ELR (cell line): ENCODE measurements at regions not wholly inside any gene's neighbourhood (a gene's known extent, or its start where the extent isn't known, plus 50 kb on each side); places are given as distances from the start of the nearest gene placed in this dataset.
"Not testable (repeated sequence)": the region's sequence is repeated elsewhere in the genome, so short reads cannot be mapped to it uniquely, and the experiment has no call there.

Experiments
- DNase-seq: peaks from one replicate; pipeline ENCODE4 v3.0.0-alpha.2; 2015; ENCODE audit warnings: low read depth

GRCh38 chr2:116922414-116922813 lies 892.1 kb upstream of the DDX18 start:
- no peak for DNase-seq

- no peak for DNase-seq
These were observed 890.0 kb upstream of the DDX18 start for GRCh38 chr2:116924509-116924908.

GRCh38 chr2:116935097-116935814 lies 879.2 kb upstream of the DDX18 start:
- DNase-seq: no peak

GRCh38 chr2:116948258-116948657 lies 866.2 kb upstream of the DDX18 start:
- DNase-seq: no peak

- DNase-seq: no peak
These were observed 865.2 kb upstream of the DDX18 start for GRCh38 chr2:116949249-116949648.

GRCh38 chr2:116952254-116952653 lies 862.2 kb upstream of the DDX18 start:
- DNase-seq: no peak

- no peak for DNase-seq
These were observed 858.8 kb upstream of the DDX18 start for GRCh38 chr2:116955646-116956045.

GRCh38 chr2:116975608-116976007 lies 838.9 kb upstream of the DDX18 start:
- DNase-seq: no peak

GRCh38 chr2:116979916-116980764 lies 834.4 kb upstream of the DDX18 start:
- no peak for DNase-seq

GRCh38 chr2:116987447-116987846 lies 827.0 kb upstream of the DDX18 start:
- no peak for DNase-seq

- DNase-seq: no peak
These were observed 826.2 kb upstream of the DDX18 start for GRCh38 chr2:116988303-116988702.

GRCh38 chr2:117019357-117019756 lies 795.1 kb upstream of the DDX18 start:
- no peak for DNase-seq

- DNase-seq: no peak
These were observed 786.8 kb upstream of the DDX18 start for GRCh38 chr2:117027646-117028045.

- DNase-seq: not testable (repeated sequence)
These were observed 785.8 kb upstream of the DDX18 start for GRCh38 chr2:117028708-117029107.

- DNase-seq: no peak
These were observed 758.8 kb upstream of the DDX18 start for GRCh38 chr2:117055499-117056375.

GRCh38 chr2:117056376-117056748 lies 758.1 kb upstream of the DDX18 start:
- no peak for DNase-seq

- no peak for DNase-seq
These were observed 757.5 kb upstream of the DDX18 start for GRCh38 chr2:117057016-117057415.

GRCh38 chr2:117058366-117058765 lies 756.1 kb upstream of the DDX18 start:
- no peak for DNase-seq

- no peak for DNase-seq
These were observed 750.5 kb upstream of the DDX18 start for GRCh38 chr2:117064021-117064420.

- DNase-seq: no peak
These were observed 748.6 kb upstream of the DDX18 start for GRCh38 chr2:117065912-117066311.

GRCh38 chr2:117067900-117068299 lies 746.6 kb upstream of the DDX18 start:
- no peak for DNase-seq

- DNase-seq: no peak
These were observed 746.1 kb upstream of the DDX18 start for GRCh38 chr2:117068371-117068770.
